ENCODE measurements at regions not wholly inside any gene's neighbourhood (a gene's known extent, or its start where the extent isn't known, plus 50 kb on each side); places are given as distances from the start of the nearest gene placed in this dataset.

- H3K36me3 Mint-ChIP-seq, result no peaks in the 10 kb centered on the region
- no peak overlapping the region for H3K27ac Mint-ChIP-seq
- peaks cover 8% of the 10 kb centered on the region for H3K27me3 Mint-ChIP-seq
- no peaks in the 10 kb centered on the region for H3K9me3 Mint-ChIP-seq (ENCODE audit: low read depth)
- H3K4me3 Mint-ChIP-seq, result no peak overlapping the region
- H3K4me1 Mint-ChIP-seq (ENCODE audit: low read depth), result no peaks in the 10 kb centered on the region
Measured at GRCh38 chr1:18020021-18020817, 87.4 kb upstream of the IGSF21 start.

- Mint-ChIP-seq H3K36me3 (no peaks in the 10 kb centered on the region), H3K27me3 (peaks cover 8% of the 10 kb centered on the region), H3K4me1 (ENCODE audit: low read depth) (no peaks in the 10 kb centered on the region)
Measured at GRCh38 chr1:18021242-18021641, 86.4 kb upstream of the IGSF21 start.

GRCh38 chr1:18032172-18032859 is 75.3 kb upstream of the IGSF21 start:
- no peaks in the 10 kb centered on the region for H3K9me3 Mint-ChIP-seq (ENCODE audit: low read depth)
- peaks cover 8% of the 10 kb centered on the region for H3K27me3 Mint-ChIP-seq

More at GRCh38 chr1:18021242-18021641, 86.4 kb upstream of the IGSF21 start:
- Mint-ChIP-seq H3K27ac (no peak overlapping the region), H3K9me3 (ENCODE audit: low read depth) (no peaks in the 10 kb centered on the region), H3K4me3 (no peak overlapping the region)

GRCh38 chr1:18035145-18035544 is 72.5 kb upstream of the IGSF21 start:
- peaks cover 2% of the 10 kb centered on the region for H3K36me3 Mint-ChIP-seq
- no peak overlapping the region for H3K27ac Mint-ChIP-seq

More at GRCh38 chr1:18032172-18032859, 75.3 kb upstream of the IGSF21 start:
- Mint-ChIP-seq H3K4me3 (no peak overlapping the region), H3K36me3 (peaks cover 2% of the 10 kb centered on the region), H3K4me1 (ENCODE audit: low read depth) (no peaks in the 10 kb centered on the region), H3K27ac (no peak overlapping the region)

GRCh38 chr1:18037651-18038050 is 69.9 kb upstream of the IGSF21 start:
- no peak overlapping the region for H3K27ac Mint-ChIP-seq
- H3K4me3 Mint-ChIP-seq, result no peak overlapping the region
- no peaks in the 10 kb centered on the region for H3K9me3 Mint-ChIP-seq (ENCODE audit: low read depth)
- peaks cover 5% of the 10 kb centered on the region for H3K4me1 Mint-ChIP-seq (ENCODE audit: low read depth)
- peaks cover 12% of the 10 kb centered on the region for H3K27me3 Mint-ChIP-seq
- H3K36me3 Mint-ChIP-seq, result peaks cover 2% of the 10 kb centered on the region

More at GRCh38 chr1:18035145-18035544, 72.5 kb upstream of the IGSF21 start:
- no peaks in the 10 kb centered on the region for H3K9me3 Mint-ChIP-seq (ENCODE audit: low read depth)
- no peak overlapping the region for H3K4me3 Mint-ChIP-seq
- H3K27me3 Mint-ChIP-seq, result peaks cover 13% of the 10 kb centered on the region
- H3K4me1 Mint-ChIP-seq (ENCODE audit: low read depth), result peaks cover 5% of the 10 kb centered on the region

- Mint-ChIP-seq H3K36me3 (peaks cover 1% of the 10 kb centered on the region), H3K4me1 (ENCODE audit: low read depth) (peaks cover 5% of the 10 kb centered on the region), H3K27me3 (peaks cover 8% of the 10 kb centered on the region), H3K9me3 (ENCODE audit: low read depth) (no peaks in the 10 kb centered on the region), H3K27ac (no peak overlapping the region), H3K4me3 (no peak overlapping the region)
Measured at GRCh38 chr1:18038051-18038450, 69.5 kb upstream of the IGSF21 start.

GRCh38 chr1:18039102-18039501 is 68.5 kb upstream of the IGSF21 start:
- H3K27me3 Mint-ChIP-seq, result peaks cover 6% of the 10 kb centered on the region
- H3K27ac Mint-ChIP-seq, result no peak overlapping the region
- no peaks in the 10 kb centered on the region for H3K36me3 Mint-ChIP-seq
- no peaks in the 10 kb centered on the region for H3K9me3 Mint-ChIP-seq (ENCODE audit: low read depth)
- no peak overlapping the region for H3K4me3 Mint-ChIP-seq
- H3K4me1 Mint-ChIP-seq (ENCODE audit: low read depth), result peaks cover 5% of the 10 kb centered on the region

- Mint-ChIP-seq H3K9me3 (ENCODE audit: low read depth) (no peaks in the 10 kb centered on the region), H3K4me1 (ENCODE audit: low read depth) (peaks cover 5% of the 10 kb centered on the region), H3K4me3 (no peak overlapping the region), H3K27me3 (peaks cover 6% of the 10 kb centered on the region), H3K36me3 (no peaks in the 10 kb centered on the region), H3K27ac (no peak overlapping the region)
Measured at GRCh38 chr1:18041102-18041501, 66.5 kb upstream of the IGSF21 start.

GRCh38 chr1:18041685-18042355 is 65.8 kb upstream of the IGSF21 start:
- no peaks in the 10 kb centered on the region for H3K36me3 Mint-ChIP-seq

GRCh38 chr1:18043871-18044270 is 63.7 kb upstream of the IGSF21 start:
- H3K4me1 Mint-ChIP-seq (ENCODE audit: low read depth), result no peaks in the 10 kb centered on the region
- H3K27ac Mint-ChIP-seq, result no peak overlapping the region
- peaks cover 6% of the 10 kb centered on the region for H3K27me3 Mint-ChIP-seq
- no peaks in the 10 kb centered on the region for H3K36me3 Mint-ChIP-seq
- no peaks in the 10 kb centered on the region for H3K9me3 Mint-ChIP-seq (ENCODE audit: low read depth)
- H3K4me3 Mint-ChIP-seq, result no peak overlapping the region

More at GRCh38 chr1:18041685-18042355, 65.8 kb upstream of the IGSF21 start:
- Mint-ChIP-seq H3K4me1 (ENCODE audit: low read depth) (peaks cover 5% of the 10 kb centered on the region), H3K4me3 (no peak overlapping the region), H3K27me3 (peaks cover 6% of the 10 kb centered on the region), H3K27ac (no peak overlapping the region), H3K9me3 (ENCODE audit: low read depth) (no peaks in the 10 kb centered on the region)

GRCh38 chr1:18045203-18045602 is 62.4 kb upstream of the IGSF21 start:
- H3K9me3 Mint-ChIP-seq (ENCODE audit: low read depth), result no peaks in the 10 kb centered on the region
- H3K36me3 Mint-ChIP-seq, result no peaks in the 10 kb centered on the region
- no peak overlapping the region for H3K27ac Mint-ChIP-seq
- H3K27me3 Mint-ChIP-seq, result peaks cover 2% of the 10 kb centered on the region
- no peak overlapping the region for H3K4me3 Mint-ChIP-seq
- H3K4me1 Mint-ChIP-seq (ENCODE audit: low read depth), result no peaks in the 10 kb centered on the region

- no peak overlapping the region for H3K4me3 Mint-ChIP-seq
- H3K27me3 Mint-ChIP-seq, result peaks cover 2% of the 10 kb centered on the region
- no peak overlapping the region for H3K27ac Mint-ChIP-seq
- H3K36me3 Mint-ChIP-seq, result no peaks in the 10 kb centered on the region
- no peaks in the 10 kb centered on the region for H3K9me3 Mint-ChIP-seq (ENCODE audit: low read depth)
- no peaks in the 10 kb centered on the region for H3K4me1 Mint-ChIP-seq (ENCODE audit: low read depth)
Measured at GRCh38 chr1:18045621-18046020, 62.0 kb upstream of the IGSF21 start.

- no peak overlapping the region for H3K27ac Mint-ChIP-seq
- H3K36me3 Mint-ChIP-seq, result no peaks in the 10 kb centered on the region
- H3K4me1 Mint-ChIP-seq (ENCODE audit: low read depth), result no peaks in the 10 kb centered on the region
- no peak overlapping the region for H3K4me3 Mint-ChIP-seq
- H3K27me3 Mint-ChIP-seq, result no peaks in the 10 kb centered on the region
- H3K9me3 Mint-ChIP-seq (ENCODE audit: low read depth), result no peaks in the 10 kb centered on the region
Measured at GRCh38 chr1:18047122-18047521, 60.5 kb upstream of the IGSF21 start.

- Mint-ChIP-seq H3K4me1 (ENCODE audit: low read depth) (no peaks in the 10 kb centered on the region), H3K36me3 (no peaks in the 10 kb centered on the region), H3K27ac (no peak overlapping the region), H3K9me3 (ENCODE audit: low read depth) (no peaks in the 10 kb centered on the region), H3K27me3 (peaks cover under 1% of the 10 kb centered on the region), H3K4me3 (no peak overlapping the region)
Measured at GRCh38 chr1:18049228-18049627, 58.4 kb upstream of the IGSF21 start.

- H3K9me3 Mint-ChIP-seq (ENCODE audit: low read depth), result no peaks in the 10 kb centered on the region
- H3K36me3 Mint-ChIP-seq, result no peaks in the 10 kb centered on the region
- peaks cover 7% of the 10 kb centered on the region for H3K27me3 Mint-ChIP-seq
- H3K27ac Mint-ChIP-seq, result no peak overlapping the region
- H3K4me3 Mint-ChIP-seq, result no peak overlapping the region
- H3K4me1 Mint-ChIP-seq (ENCODE audit: low read depth), result no peaks in the 10 kb centered on the region
Measured at GRCh38 chr1:18052671-18053070, 54.9 kb upstream of the IGSF21 start.
